Activated CD4-positive, alpha-beta T cell treated with anti-CD3 and anti-CD28 coated beads for 4 hours (primary cell): ENCODE measurements at regions not wholly inside any gene's neighbourhood (a gene's known extent, or its start where the extent isn't known, plus 50 kb on each side); places are given as distances from the start of the nearest gene placed in this dataset.
"Not testable (repeated sequence)": the region's sequence is repeated elsewhere in the genome, so short reads cannot be mapped to it uniquely, and the experiment has no call there.

Experiments
- DNase-seq, 2 donors: peaks; one replicate each; pipeline ENCODE4 v3.0.0-alpha.2; 2020

GRCh38 chr4:18480928-18481327 is 459.4 kb upstream of the LCORL start:
- DNase-seq: no peak

GRCh38 chr4:18480342-18480741 is 458.8 kb upstream of the LCORL start:
- DNase-seq: no peak

DNA sequence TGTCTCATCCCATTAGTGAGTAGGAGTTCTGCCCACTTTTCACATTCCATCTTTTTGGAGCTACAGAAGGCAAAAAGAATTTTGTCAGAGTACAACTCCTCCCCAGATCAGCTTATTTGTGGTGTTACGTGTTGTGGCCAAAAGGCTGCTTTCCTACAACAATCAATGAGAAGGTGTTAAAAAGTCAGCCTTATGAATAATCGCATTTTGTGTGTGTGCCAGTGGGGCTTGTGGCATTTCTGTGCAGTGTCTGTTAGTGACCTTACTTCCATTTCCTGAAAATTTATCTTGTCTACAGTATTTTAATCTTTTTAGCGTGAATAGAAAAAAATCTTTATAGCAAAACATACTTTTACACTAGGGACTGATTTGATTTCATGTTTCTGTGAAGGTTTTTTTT is 458.3 kb upstream of the LCORL start:
- no peak for DNase-seq

GRCh38 chr4:18463987-18464559 is 442.5 kb upstream of the LCORL start:
- no peak for DNase-seq

DNA sequence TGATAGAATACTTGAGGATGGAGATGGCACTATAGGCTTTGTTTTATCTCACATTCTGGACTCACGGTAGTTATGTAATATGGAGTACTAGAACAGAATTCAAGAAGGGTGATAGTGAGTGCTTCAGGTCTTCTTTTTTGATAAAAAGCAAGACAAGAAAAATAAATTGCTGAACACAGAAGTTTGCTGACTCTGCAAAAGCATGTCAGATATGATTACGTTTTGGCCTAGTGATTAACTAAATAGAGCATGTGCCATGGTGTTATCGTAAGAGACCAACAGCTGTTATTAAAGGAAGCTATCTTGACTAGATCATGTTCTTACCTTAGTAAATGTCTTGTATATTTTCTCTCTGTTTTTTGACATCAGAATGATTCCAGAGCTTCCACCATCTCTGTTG is 436.9 kb upstream of the LCORL start:
- no peak for DNase-seq

DNA sequence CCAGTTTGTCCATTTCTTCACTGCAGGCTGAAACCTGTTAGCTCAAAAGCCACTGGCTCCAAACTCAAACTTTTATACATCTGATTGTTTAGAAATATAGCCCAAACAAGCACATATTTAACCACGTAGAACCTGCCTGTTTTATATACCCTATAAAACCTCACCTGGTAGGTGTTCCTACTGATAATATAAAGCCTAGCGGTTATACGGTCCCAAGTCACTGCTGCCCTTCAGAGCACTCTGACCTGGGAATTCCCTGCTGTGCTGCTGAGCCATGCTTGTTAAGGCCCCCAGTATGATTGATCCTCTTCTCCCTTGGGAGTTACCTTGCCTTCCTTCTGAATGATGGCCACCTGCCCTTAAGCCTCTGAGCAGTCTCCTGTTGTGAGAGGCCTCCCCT is 432.8 kb upstream of the LCORL start:
- DNase-seq: no peak

DNA sequence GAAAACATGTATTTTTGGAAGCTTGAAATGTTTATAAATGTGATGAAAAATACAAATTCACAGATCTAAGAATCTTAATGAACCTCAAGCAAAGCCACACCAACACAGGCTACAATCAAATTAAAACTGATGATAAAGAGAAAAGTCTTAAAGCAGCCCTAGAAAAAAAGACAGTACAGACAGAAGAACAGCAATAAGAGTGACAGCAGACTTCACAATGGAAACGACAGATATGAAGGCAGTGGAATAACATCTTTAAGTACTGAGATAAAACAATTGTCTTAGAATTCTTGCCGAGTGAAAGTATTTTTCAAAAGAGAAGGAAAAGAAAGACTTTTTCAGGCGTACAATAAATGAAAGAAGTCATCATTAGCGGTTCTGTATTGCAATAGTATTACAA is 423.6 kb upstream of the LCORL start:
- DNase-seq: no peak

DNA sequence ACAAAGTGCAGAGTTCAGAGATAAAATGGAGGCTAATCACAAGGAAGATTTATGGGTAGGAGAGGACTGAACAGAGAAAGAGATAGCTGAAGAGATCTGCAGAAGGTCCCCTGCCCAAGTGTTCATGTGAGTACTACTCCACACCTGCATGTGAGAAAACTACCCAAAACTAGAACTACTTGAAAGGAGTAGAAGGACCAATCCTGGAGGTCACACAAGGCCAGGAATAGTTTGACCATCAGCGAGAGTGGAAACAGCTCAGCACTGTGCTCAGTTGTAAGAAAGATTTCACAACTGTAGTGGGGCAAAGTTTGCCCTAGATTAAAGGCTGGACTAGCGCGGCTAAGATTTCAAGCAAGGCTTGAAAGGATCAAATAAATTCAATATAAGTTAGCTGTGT is 422.7 kb upstream of the LCORL start:
- no peak for DNase-seq

DNA sequence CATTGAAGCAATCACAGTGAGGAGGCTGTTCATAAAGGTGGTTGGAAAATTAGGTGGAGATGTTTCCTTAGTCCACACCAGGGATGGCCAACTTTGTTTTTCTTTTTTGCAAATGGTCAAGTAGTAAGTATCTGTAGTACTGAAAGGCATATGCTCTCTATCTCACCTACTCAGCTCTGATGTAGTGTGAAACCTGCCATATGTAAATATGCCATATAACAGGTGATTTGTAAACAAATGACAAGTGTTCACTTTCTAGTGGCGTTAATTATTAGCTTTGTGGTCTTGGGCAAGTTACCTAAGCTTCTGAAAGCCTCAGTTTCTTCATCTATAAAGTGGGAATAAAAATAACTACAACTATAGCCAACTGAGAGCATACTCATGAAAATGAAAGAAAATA is 421.4 kb upstream of the LCORL start:
- DNase-seq: no peak

DNA sequence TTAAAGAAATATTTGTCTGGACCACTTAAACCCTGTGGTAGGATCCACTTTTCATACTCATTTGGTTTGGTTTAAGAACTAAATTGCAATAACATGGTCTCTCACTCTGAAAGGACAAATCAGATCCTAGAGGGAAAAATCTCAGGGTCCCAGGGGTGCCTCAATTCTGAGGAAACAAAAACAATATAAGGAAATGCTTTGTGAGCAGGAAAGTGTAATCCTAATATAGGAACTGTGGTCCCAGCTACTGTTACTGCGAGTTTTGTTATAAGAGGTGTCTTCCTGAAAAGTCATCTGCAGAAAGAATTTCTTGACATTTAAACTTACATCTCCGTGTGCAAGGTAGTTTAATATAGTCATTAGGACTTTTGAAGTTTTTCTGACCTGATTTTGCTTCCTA is 420.1 kb upstream of the LCORL start:
- no peak for DNase-seq

GRCh38 chr4:18441203-18441590 is 419.6 kb upstream of the LCORL start:
- no peak for DNase-seq

GRCh38 chr4:18440527-18441202 is 419.1 kb upstream of the LCORL start:
- no peak for DNase-seq

DNA sequence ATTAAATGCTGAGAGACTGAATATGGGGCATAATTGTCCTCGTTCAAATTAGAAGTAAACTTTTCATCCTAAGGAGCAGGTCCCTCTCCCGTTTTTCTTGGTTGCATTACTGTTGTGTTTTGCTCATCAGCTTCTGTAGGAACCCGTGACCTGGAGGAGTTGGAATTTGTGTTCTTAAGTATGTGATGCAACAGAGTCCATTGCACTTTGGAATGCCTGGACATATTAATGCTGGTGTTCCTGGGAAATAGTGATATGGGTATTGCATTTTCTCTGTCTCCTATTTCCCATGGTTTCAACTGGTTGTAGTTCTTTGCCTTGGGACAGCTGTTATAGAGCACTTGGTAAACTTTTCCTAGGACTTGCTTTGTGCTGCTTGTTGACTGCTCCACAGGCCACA is 417.8 kb upstream of the LCORL start:
- DNase-seq: no peak

DNA sequence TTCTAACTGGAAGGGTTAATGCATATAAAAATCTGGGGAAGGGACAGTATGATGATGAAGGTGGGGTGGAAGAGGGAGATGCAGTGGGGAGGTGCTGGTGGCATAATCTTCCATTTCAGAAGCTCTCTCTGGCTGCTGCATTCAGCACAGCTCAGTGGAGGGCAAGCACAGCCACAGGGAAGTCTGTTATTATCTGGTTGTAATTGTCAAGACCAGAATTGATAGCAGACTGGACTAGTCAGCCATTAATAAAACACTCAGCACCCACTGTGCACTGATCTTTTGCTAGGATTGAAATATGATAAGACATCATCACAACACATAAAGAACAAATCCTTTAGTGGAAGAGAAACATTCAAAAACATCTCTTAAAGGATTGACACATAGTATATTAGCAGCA is 414.2 kb upstream of the LCORL start:
- DNase-seq: no peak

DNA sequence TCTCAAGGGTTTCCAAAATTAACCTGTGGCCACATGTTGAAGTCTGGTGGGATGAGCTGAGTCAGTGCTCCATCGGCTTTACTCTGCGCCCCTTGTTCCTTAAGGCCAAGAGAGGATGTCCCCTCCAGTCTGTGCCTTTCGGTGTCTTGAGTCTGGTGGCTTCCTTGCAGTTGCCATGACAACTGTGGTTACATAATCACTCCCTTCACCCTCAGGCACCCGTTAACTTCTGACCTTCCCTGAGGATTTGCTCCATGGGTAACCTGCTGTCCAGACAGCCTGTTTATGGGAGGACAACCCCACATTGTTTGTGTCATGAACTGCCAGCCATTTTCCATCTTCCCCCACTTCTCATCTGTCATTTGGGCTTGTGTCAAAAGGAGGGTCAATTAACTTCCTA is 401.1 kb upstream of the LCORL start:
- DNase-seq: no peak

- no peak for DNase-seq
These were observed 400.0 kb upstream of the LCORL start for GRCh38 chr4:18421519-18421918.

DNA sequence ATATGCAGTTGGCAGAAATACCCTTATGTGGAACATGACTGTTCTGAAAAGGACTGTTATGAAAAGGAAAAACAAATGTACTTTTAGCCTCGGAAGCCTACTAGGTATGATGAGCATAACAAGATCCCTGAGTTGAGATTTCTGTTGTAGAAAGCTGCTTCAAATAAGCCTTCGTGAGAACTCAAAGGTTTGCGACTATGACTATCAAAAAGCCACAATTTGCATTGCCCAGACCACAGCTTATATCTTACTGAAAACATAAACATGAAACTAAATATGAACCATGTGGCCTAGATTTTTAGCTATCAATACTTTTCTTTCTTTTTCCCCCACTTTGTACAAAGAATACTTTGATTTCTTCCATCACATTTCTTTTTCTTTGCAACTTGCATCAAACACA is 398.2 kb upstream of the LCORL start:
- DNase-seq: no peak

- not testable (repeated sequence) for DNase-seq
These were observed 396.8 kb upstream of the LCORL start for GRCh38 chr4:18418195-18418898.

DNA sequence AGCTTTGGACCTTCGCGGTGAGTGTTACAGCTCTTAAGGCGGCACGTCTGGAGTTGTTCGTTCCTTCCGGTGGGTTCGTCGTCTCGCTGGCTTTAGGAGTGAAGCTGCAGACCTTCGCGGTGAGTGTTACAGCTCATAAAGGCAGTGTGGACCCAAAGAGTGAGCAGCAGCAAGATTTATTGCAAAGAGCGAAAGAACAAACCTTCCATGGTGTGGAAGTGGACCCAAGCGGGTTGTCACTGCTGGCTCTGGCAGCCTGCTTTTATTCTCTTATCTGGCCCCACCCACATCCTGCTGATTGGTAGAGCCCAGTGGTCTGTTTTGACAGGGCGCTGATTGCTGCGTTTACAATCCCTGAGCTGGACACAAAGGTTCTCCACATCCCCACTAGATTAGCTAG is 396.1 kb upstream of the LCORL start:
- not testable (repeated sequence) for DNase-seq

- no peak for DNase-seq
These were observed 384.7 kb upstream of the LCORL start for GRCh38 chr4:18406264-18406663.

- no peak for DNase-seq
These were observed 383.5 kb upstream of the LCORL start for GRCh38 chr4:18405054-18405453.

- no peak for DNase-seq
These were observed 383.1 kb upstream of the LCORL start for GRCh38 chr4:18404642-18405041.

- DNase-seq: no peak
These were observed 381.8 kb upstream of the LCORL start for GRCh38 chr4:18403327-18403726.

DNA sequence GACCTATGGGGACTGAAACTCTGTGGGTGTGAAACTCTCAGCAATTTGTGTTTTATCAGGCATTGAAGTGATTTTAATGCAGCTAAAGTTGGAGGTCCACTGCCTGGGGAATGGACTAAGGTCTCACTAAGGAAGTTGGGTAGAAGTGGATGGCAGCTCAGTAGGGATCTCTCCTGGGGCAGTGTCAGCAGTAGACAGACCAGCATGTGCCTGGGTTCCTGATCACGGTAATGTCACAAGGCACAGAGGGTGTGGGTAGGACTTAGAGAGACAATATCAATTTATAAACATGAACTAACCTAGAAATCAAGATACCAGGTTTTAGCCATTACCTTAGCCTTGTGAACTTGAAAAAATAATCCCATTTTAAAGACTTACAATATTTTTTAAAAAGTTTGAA is 380.3 kb upstream of the LCORL start:
- no peak for DNase-seq

- no peak for DNase-seq
These were observed 379.9 kb upstream of the LCORL start for GRCh38 chr4:18401425-18401824.
